ENCODE measurements at regions not wholly inside any gene's neighbourhood (a gene's known extent, or its start where the extent isn't known, plus 50 kb on each side); places are given as distances from the start of the nearest gene placed in this dataset.
"Not testable (repeated sequence)": the region's sequence is repeated elsewhere in the genome, so short reads cannot be mapped to it uniquely, and the experiment has no call there.

DNA sequence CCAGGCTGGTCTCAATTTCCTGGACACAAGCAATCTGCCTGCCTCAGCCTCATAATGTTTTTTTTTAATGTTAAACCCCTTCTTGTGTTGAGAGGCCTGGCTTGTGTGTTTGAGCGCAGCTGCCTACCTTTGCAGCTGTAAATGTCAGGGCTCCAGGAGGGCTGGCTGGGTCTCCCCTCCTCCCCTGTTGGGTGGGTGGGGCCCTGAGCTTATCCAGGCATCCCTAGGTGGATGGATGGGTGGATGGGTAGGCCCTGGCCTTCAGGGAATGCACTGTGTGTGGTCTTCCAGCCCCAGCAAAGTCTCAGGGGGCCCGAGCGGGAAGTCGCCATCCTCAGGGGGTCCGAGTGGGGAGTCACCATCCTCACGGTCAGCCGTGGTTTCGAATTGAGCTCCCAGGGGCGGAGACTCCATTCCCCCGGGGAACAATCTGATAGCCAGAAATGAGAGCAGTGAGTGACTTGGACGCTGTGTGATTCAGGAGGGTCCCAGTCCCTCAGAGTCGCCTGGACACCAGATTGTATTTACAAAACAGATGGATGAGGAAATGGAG, 279.4 kb upstream of the PLGLB2 start:
- TF ChIP-seq JUN (IDR thresholded peaks at IDR 0.05; ENCODE audit: borderline replicate concordance, insufficient read depth, insufficient read length, low read depth); MAX (IDR thresholded peaks at IDR 0.05; ENCODE audit: insufficient read depth, insufficient read length); POLR2A (IDR thresholded peaks at IDR 0.05; ENCODE audit: low read depth, low read length); POLR2AphosphoS5 (IDR thresholded peaks at IDR 0.05; ENCODE audit: insufficient read depth, low read depth, low read length); EZH2 (IDR thresholded peaks at IDR 0.05; ENCODE audit: borderline replicate concordance, low read depth, low read length, severe bottlenecking); MYC (IDR thresholded peaks at IDR 0.05; ENCODE audit: low read depth, low read length): not testable (repeated sequence)
- TF ChIP-seq, protein P1, sequence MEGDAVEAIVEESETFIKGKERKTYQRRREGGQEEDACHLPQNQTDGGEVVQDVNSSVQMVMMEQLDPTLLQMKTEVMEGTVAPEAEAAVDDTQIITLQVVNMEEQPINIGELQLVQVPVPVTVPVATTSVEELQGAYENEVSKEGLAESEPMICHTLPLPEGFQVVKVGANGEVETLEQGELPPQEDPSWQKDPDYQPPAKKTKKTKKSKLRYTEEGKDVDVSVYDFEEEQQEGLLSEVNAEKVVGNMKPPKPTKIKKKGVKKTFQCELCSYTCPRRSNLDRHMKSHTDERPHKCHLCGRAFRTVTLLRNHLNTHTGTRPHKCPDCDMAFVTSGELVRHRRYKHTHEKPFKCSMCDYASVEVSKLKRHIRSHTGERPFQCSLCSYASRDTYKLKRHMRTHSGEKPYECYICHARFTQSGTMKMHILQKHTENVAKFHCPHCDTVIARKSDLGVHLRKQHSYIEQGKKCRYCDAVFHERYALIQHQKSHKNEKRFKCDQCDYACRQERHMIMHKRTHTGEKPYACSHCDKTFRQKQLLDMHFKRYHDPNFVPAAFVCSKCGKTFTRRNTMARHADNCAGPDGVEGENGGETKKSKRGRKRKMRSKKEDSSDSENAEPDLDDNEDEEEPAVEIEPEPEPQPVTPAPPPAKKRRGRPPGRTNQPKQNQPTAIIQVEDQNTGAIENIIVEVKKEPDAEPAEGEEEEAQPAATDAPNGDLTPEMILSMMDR (IDR thresholded peaks at IDR 0.05; ENCODE audit: extremely low read depth in 1 of 2, insufficient read depth in 1 of 2, low read depth in 1 of 2, low read length in 2 of 2), result not testable (repeated sequence)
